ENCODE measurements at regions not wholly inside any gene's neighbourhood (a gene's known extent, or its start where the extent isn't known, plus 50 kb on each side); places are given as distances from the start of the nearest gene placed in this dataset.
"Not testable (repeated sequence)": the region's sequence is repeated elsewhere in the genome, so short reads cannot be mapped to it uniquely, and the experiment has no call there.

GRCh38 chr21:25179116-25179515, 428.2 kb downstream of the MRPL39 start:
- POLR2A ChIA-PET, result no interaction called here
- no peaks in the 10 kb centered on the region for H3K9me3 Mint-ChIP-seq
- no peak for DNase-seq
- no peak overlapping the region for H3K4me3 Mint-ChIP-seq
- H3K27ac Mint-ChIP-seq, result no peak overlapping the region
- no peaks in the 10 kb centered on the region for H3K4me1 Mint-ChIP-seq
- no peak for ATAC-seq (ENCODE audit: low read depth)
- H3K27me3 Mint-ChIP-seq, result peaks cover 2% of the 10 kb centered on the region
- no peaks in the 10 kb centered on the region for H3K36me3 Mint-ChIP-seq

GRCh38 chr21:25176637-25177412, 430.5 kb downstream of the MRPL39 start:
- Mint-ChIP-seq H3K4me3 (no peak overlapping the region), H3K4me1 (no peaks in the 10 kb centered on the region), H3K27ac (no peak overlapping the region), H3K36me3 (no peaks in the 10 kb centered on the region), H3K9me3 (no peaks in the 10 kb centered on the region), H3K27me3 (peaks cover 2% of the 10 kb centered on the region)
- ATAC-seq (ENCODE audit: low read depth) (no peak), DNase-seq (no peak)
- POLR2A ChIA-PET, result no interaction called here

- no peak overlapping the region for H3K4me3 Mint-ChIP-seq
- H3K27me3 Mint-ChIP-seq, result peaks cover 2% of the 10 kb centered on the region
- no peaks in the 10 kb centered on the region for H3K9me3 Mint-ChIP-seq
- no peaks in the 10 kb centered on the region for H3K36me3 Mint-ChIP-seq
- H3K4me1 Mint-ChIP-seq, result no peaks in the 10 kb centered on the region
- ATAC-seq (ENCODE audit: low read depth) (no peak), DNase-seq (no peak)
- H3K27ac Mint-ChIP-seq, result no peak overlapping the region
- POLR2A ChIA-PET, result no interaction called here
These were observed 431.3 kb downstream of the MRPL39 start for GRCh38 chr21:25175938-25176337.

GRCh38 chr21:25171438-25171837, 435.8 kb downstream of the MRPL39 start:
- no peak overlapping the region for H3K4me3 Mint-ChIP-seq
- POLR2A ChIA-PET, result no interaction called here
- H3K4me1 Mint-ChIP-seq, result no peaks in the 10 kb centered on the region
- H3K27me3 Mint-ChIP-seq, result peaks cover 2% of the 10 kb centered on the region
- H3K27ac Mint-ChIP-seq, result no peak overlapping the region
- H3K9me3 Mint-ChIP-seq, result peaks cover 8% of the 10 kb centered on the region
- DNase-seq (no peak), ATAC-seq (ENCODE audit: low read depth) (no peak)
- no peaks in the 10 kb centered on the region for H3K36me3 Mint-ChIP-seq

- Mint-ChIP-seq H3K9me3 (peaks cover 8% of the 10 kb centered on the region), H3K27ac (no peak overlapping the region), H3K36me3 (no peaks in the 10 kb centered on the region), H3K4me3 (no peak overlapping the region), H3K27me3 (peaks cover 2% of the 10 kb centered on the region), H3K4me1 (no peaks in the 10 kb centered on the region)
- DNase-seq, result no peak
- POLR2A ChIA-PET, result no interaction called here
- no peak for ATAC-seq (ENCODE audit: low read depth)
These were observed 436.6 kb downstream of the MRPL39 start for GRCh38 chr21:25170681-25171080.

- no peaks in the 10 kb centered on the region for H3K27me3 Mint-ChIP-seq
- POLR2A ChIA-PET, result no interaction called here
- DNase-seq (no peak), ATAC-seq (ENCODE audit: low read depth) (no peak)
- H3K4me1 Mint-ChIP-seq, result no peaks in the 10 kb centered on the region
- H3K27ac Mint-ChIP-seq, result no peak overlapping the region
- H3K4me3 Mint-ChIP-seq, result no peak overlapping the region
- H3K36me3 Mint-ChIP-seq, result no peaks in the 10 kb centered on the region
- peaks cover 10% of the 10 kb centered on the region for H3K9me3 Mint-ChIP-seq
These were observed 437.9 kb downstream of the MRPL39 start for GRCh38 chr21:25169370-25169769.

GRCh38 chr21:25166904-25167303, 440.4 kb downstream of the MRPL39 start:
- H3K36me3 Mint-ChIP-seq; H3K27me3 Mint-ChIP-seq; POLR2A ChIA-PET; H3K4me1 Mint-ChIP-seq; ATAC-seq (ENCODE audit: low read depth); H3K4me3 Mint-ChIP-seq; DNase-seq; H3K9me3 Mint-ChIP-seq; H3K27ac Mint-ChIP-seq: not testable (repeated sequence)

- H3K4me1 Mint-ChIP-seq, result no peaks in the 10 kb centered on the region
- no peak overlapping the region for H3K27ac Mint-ChIP-seq
- POLR2A ChIA-PET, result no interaction called here
- no peaks in the 10 kb centered on the region for H3K27me3 Mint-ChIP-seq
- no peak for DNase-seq
- no peaks in the 10 kb centered on the region for H3K36me3 Mint-ChIP-seq
- no peak overlapping the region for H3K4me3 Mint-ChIP-seq
- H3K9me3 Mint-ChIP-seq, result peaks cover 2% of the 10 kb centered on the region
- no peak for ATAC-seq (ENCODE audit: low read depth)
These were observed 445.7 kb downstream of the MRPL39 start for GRCh38 chr21:25161571-25161970.

GRCh38 chr21:25155020-25155419, 452.3 kb downstream of the MRPL39 start:
- H3K4me3 Mint-ChIP-seq; H3K36me3 Mint-ChIP-seq; H3K27ac Mint-ChIP-seq; H3K27me3 Mint-ChIP-seq; POLR2A ChIA-PET; DNase-seq; H3K9me3 Mint-ChIP-seq; ATAC-seq (ENCODE audit: low read depth); H3K4me1 Mint-ChIP-seq: not testable (repeated sequence)

GRCh38 chr21:25149022-25149421, 458.3 kb downstream of the MRPL39 start:
- no peak overlapping the region for H3K4me3 Mint-ChIP-seq

GRCh38 chr21:25139414-25139813, 467.9 kb downstream of the MRPL39 start:
- H3K27ac Mint-ChIP-seq, result no peak overlapping the region
- POLR2A ChIA-PET, result no interaction called here
- DNase-seq (no peak), ATAC-seq (ENCODE audit: low read depth) (no peak)
- H3K4me3 Mint-ChIP-seq, result no peak overlapping the region
- no peaks in the 10 kb centered on the region for H3K36me3 Mint-ChIP-seq
- H3K27me3 Mint-ChIP-seq, result no peaks in the 10 kb centered on the region
- no peaks in the 10 kb centered on the region for H3K4me1 Mint-ChIP-seq
- peaks cover 1% of the 10 kb centered on the region for H3K9me3 Mint-ChIP-seq

More at GRCh38 chr21:25149022-25149421, 458.3 kb downstream of the MRPL39 start:
- Mint-ChIP-seq H3K9me3 (no peaks in the 10 kb centered on the region), H3K27me3 (no peaks in the 10 kb centered on the region), H3K36me3 (no peaks in the 10 kb centered on the region), H3K27ac (no peak overlapping the region), H3K4me1 (no peaks in the 10 kb centered on the region)
- ATAC-seq (ENCODE audit: low read depth) (no peak), DNase-seq (no peak)
- POLR2A ChIA-PET, result no interaction called here

- H3K4me1 Mint-ChIP-seq, result no peaks in the 10 kb centered on the region
- no peak for ATAC-seq (ENCODE audit: low read depth)
- POLR2A ChIA-PET, result no interaction called here
- no peak overlapping the region for H3K4me3 Mint-ChIP-seq
- no peaks in the 10 kb centered on the region for H3K9me3 Mint-ChIP-seq
- H3K27me3 Mint-ChIP-seq, result no peaks in the 10 kb centered on the region
- no peaks in the 10 kb centered on the region for H3K36me3 Mint-ChIP-seq
- no peak for DNase-seq
- H3K27ac Mint-ChIP-seq, result no peak overlapping the region
These were observed 473.3 kb downstream of the MRPL39 start for GRCh38 chr21:25133939-25134338.

GRCh38 chr21:25127811-25128210, 479.5 kb downstream of the MRPL39 start:
- DNase-seq (no peak), ATAC-seq (ENCODE audit: low read depth) (no peak)
- POLR2A ChIA-PET, result no interaction called here
- Mint-ChIP-seq H3K9me3 (no peaks in the 10 kb centered on the region), H3K4me1 (no peaks in the 10 kb centered on the region), H3K27ac (no peak overlapping the region), H3K27me3 (no peaks in the 10 kb centered on the region), H3K36me3 (no peaks in the 10 kb centered on the region), H3K4me3 (no peak overlapping the region)

GRCh38 chr21:25127007-25127406, 480.3 kb downstream of the MRPL39 start:
- ATAC-seq (ENCODE audit: low read depth), result no peak
- no peak overlapping the region for H3K27ac Mint-ChIP-seq

GRCh38 chr21:25126564-25126963, 480.7 kb downstream of the MRPL39 start:
- Mint-ChIP-seq H3K4me1 (no peaks in the 10 kb centered on the region), H3K4me3 (no peak overlapping the region), H3K36me3 (no peaks in the 10 kb centered on the region), H3K9me3 (no peaks in the 10 kb centered on the region), H3K27me3 (no peaks in the 10 kb centered on the region), H3K27ac (no peak overlapping the region)
- DNase-seq (no peak), ATAC-seq (ENCODE audit: low read depth) (no peak)
- POLR2A ChIA-PET, result no interaction called here

More at GRCh38 chr21:25127007-25127406, 480.3 kb downstream of the MRPL39 start:
- no peaks in the 10 kb centered on the region for H3K9me3 Mint-ChIP-seq
- H3K4me3 Mint-ChIP-seq, result no peak overlapping the region
- DNase-seq, result no peak
- POLR2A ChIA-PET, result no interaction called here
- no peaks in the 10 kb centered on the region for H3K4me1 Mint-ChIP-seq
- no peaks in the 10 kb centered on the region for H3K27me3 Mint-ChIP-seq
- no peaks in the 10 kb centered on the region for H3K36me3 Mint-ChIP-seq

All from activated naive CD8-positive, alpha-beta T cell treated with anti-CD3 and anti-CD28 coated beads, Interleukin-2, amount 10 ng/mL, durations not matched to agents 7 days and 5 days (primary cell).